ENCODE measurements at regions not wholly inside any gene's neighbourhood (a gene's known extent, or its start where the extent isn't known, plus 50 kb on each side); places are given as distances from the start of the nearest gene placed in this dataset.

DNA sequence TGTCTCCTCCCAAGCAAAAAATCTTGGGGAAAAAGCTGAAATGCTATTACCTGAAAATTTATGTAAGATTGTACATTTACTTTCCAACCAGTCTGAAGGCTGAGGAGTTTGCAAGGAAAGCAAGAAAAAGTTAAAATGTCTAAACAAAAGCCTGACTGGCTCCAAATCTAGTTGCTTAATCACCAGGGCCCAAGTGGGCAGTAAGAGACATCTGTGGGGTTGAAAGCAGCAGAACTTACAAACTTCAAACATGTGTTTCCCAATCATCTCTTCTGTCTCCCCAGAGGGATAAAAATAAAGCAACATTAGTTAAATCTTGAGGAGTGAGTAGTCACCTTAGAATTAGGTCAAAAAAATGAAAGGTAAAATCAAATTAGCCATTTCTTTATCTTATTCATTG is 98.6 kb downstream of the OGFRL1 start:
- H3K4me1 ChIP-seq (ENCODE audit: control insufficient read depth in 2 of 2, insufficient read depth in 2 of 2, low read length in 2 of 2): no peaks in the 10 kb centered on the region
- no peak for DNase-seq
- Mint-ChIP-seq H3K27me3 (peaks cover 7% of the 10 kb centered on the region), H3K9me3 (ENCODE audit: insufficient read depth) (no peaks in the 10 kb centered on the region), H3K4me3 (no peak overlapping the region), H3K4me1 (peaks cover 5% of the 10 kb centered on the region), H3K27ac (no peak overlapping the region)
- no peak overlapping the region for H3K4me3 ChIP-seq (ENCODE audit: control extremely low read depth in 1 of 5, extremely low read depth in 1 of 5, insufficient read depth in 1 of 5, low read depth in 2 of 5, low read length in 4 of 5)
- no peaks in the 10 kb centered on the region for H3K79me2 ChIP-seq (ENCODE audit: control insufficient read depth, insufficient read depth, low read length)
- no peaks in the 10 kb centered on the region for H3K36me3 ChIP-seq (replicated peaks in 1 of 2; ENCODE audit: control extremely low read depth in 1 of 2, control insufficient read depth in 1 of 2, extremely low read depth in 1 of 2, insufficient read depth in 2 of 2, low read length in 1 of 2)
- no peak overlapping the region for H2AFZ ChIP-seq (ENCODE audit: insufficient read depth, low read depth, low read length, poor library complexity, severe bottlenecking)
- ChIA-PET CTCF (interaction anchor here (1.4 to 2.1 kb wide), 2 partner anchors 57 to 123 kb away, joined by 3 to 6 read pairs; no protein-coding TSS in a partner anchor), POLR2A (no interaction called here)
- H3K9ac ChIP-seq (ENCODE audit: low read length): no peak overlapping the region
- intact Hi-C loops (cut with micrococcal nuclease): no loop called here
- H4K20me1 ChIP-seq (ENCODE audit: control insufficient read depth, insufficient read depth, low read length, poor library complexity, severe bottlenecking): no peaks in the 10 kb centered on the region
- TF ChIP-seq CTCF (IDR thresholded peaks at IDR 0.05): no peak
- TF ChIP-seq EZH2 (IDR thresholded peaks at IDR 0.05; ENCODE audit: borderline replicate concordance, insufficient read depth, low read depth, low read length, poor library complexity, severe bottlenecking): no peak
- H3K27ac ChIP-seq (ENCODE audit: low read length in 2 of 2): no peak overlapping the region
- H3K9me3 ChIP-seq (ENCODE audit: control extremely low read depth in 1 of 3, control insufficient read depth in 2 of 3, insufficient read depth in 1 of 3, low read length in 2 of 3): no peaks in the 10 kb centered on the region
- H3K27me3 ChIP-seq (replicated peaks in 1 of 4; ENCODE audit: control extremely low read depth in 1 of 4, control insufficient read depth in 3 of 4, insufficient read depth in 4 of 4, low read length in 3 of 4): no peaks in the 10 kb centered on the region
- H3K4me2 ChIP-seq (replicated peaks; ENCODE audit: low read depth, low read length, poor library complexity, severe bottlenecking): no peak overlapping the region
- ATAC-seq (ENCODE audit: low read depth): no peak

DNA sequence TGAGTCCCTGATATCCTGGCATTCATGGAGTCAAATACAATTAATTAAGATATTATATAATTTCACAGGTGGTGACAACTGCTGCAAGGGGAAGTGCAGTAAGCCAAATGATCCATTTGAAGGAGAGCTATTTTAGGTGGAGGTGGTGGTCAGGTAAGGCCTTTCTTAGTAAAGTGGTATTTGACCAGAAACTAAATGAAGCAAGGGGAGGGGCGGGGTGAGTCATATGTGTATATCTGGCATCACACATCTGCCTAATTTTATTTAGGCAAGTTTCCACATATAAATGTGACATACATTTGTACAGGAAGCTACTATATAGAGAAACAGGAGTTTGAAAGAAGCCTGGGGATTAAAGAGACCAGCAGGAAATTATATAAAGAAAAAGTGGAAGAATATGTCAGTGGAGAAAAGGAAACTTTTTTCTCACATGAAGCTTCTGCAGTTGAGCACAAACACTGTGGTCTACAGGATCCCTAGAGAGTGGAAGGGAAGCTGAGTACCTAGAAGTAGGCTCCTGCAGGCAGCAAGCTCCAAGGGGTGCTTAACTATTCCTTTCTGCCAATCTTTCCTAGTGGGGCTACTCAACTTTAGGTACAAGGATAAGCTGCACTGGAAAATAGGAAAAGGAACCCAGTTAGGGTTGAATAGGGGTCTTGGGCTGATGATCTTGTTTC is 99.6 kb downstream of the OGFRL1 start:
- H3K4me2 ChIP-seq (replicated peaks; ENCODE audit: low read depth, low read length, poor library complexity, severe bottlenecking): no peak overlapping the region
- H3K27me3 ChIP-seq (replicated peaks in 1 of 4; ENCODE audit: control extremely low read depth in 1 of 4, control insufficient read depth in 3 of 4, insufficient read depth in 4 of 4, low read length in 3 of 4): no peaks in the 10 kb centered on the region
- Mint-ChIP-seq H3K27me3 (peaks cover 8% of the 10 kb centered on the region), H3K4me1 (peaks cover 5% of the 10 kb centered on the region), H3K9me3 (ENCODE audit: insufficient read depth) (no peaks in the 10 kb centered on the region), H3K27ac (no peak overlapping the region), H3K4me3 (no peak overlapping the region)
- DNase-seq (no peak), ATAC-seq (ENCODE audit: low read depth) (no peak)
- TF ChIP-seq EZH2 (IDR thresholded peaks at IDR 0.05; ENCODE audit: borderline replicate concordance, insufficient read depth, low read depth, low read length, poor library complexity, severe bottlenecking) (no peak), CTCF (IDR thresholded peaks at IDR 0.05) (no peak)
- no peak overlapping the region for H3K27ac ChIP-seq (ENCODE audit: low read length in 2 of 2)
- no peaks in the 10 kb centered on the region for H3K9me3 ChIP-seq (ENCODE audit: control extremely low read depth in 1 of 3, control insufficient read depth in 2 of 3, insufficient read depth in 1 of 3, low read length in 2 of 3)
- H3K4me1 ChIP-seq (ENCODE audit: control insufficient read depth in 2 of 2, insufficient read depth in 2 of 2, low read length in 2 of 2): no peaks in the 10 kb centered on the region
- no peaks in the 10 kb centered on the region for H3K79me2 ChIP-seq (ENCODE audit: control insufficient read depth, insufficient read depth, low read length)
- no CpG with 5 or more reads among the region's 1 CpG for WGBS (ENCODE audit: insufficient coverage)
- ChIA-PET CTCF (interaction anchor here (0.9 to 2.1 kb wide), 3 partner anchors 11 to 122 kb away, joined by 3 to 6 read pairs (median 3); no protein-coding TSS in a partner anchor), POLR2A (no interaction called here)
- H2AFZ ChIP-seq (ENCODE audit: insufficient read depth, low read depth, low read length, poor library complexity, severe bottlenecking): no peak overlapping the region
- no peaks in the 10 kb centered on the region for H4K20me1 ChIP-seq (ENCODE audit: control insufficient read depth, insufficient read depth, low read length, poor library complexity, severe bottlenecking)
- intact Hi-C loops (cut with micrococcal nuclease): no loop called here
- H3K9ac ChIP-seq (ENCODE audit: low read length): no peak overlapping the region
- H3K4me3 ChIP-seq (ENCODE audit: control extremely low read depth in 1 of 5, extremely low read depth in 1 of 5, insufficient read depth in 1 of 5, low read depth in 2 of 5, low read length in 4 of 5): no peak overlapping the region
- no peaks in the 10 kb centered on the region for H3K36me3 ChIP-seq (replicated peaks in 1 of 2; ENCODE audit: control extremely low read depth in 1 of 2, control insufficient read depth in 1 of 2, extremely low read depth in 1 of 2, insufficient read depth in 2 of 2, low read length in 1 of 2)
